H9 (cell line): ENCODE measurements at regions not wholly inside any gene's neighbourhood (a gene's known extent, or its start where the extent isn't known, plus 50 kb on each side); places are given as distances from the start of the nearest gene placed in this dataset.

Source experiments
- DNase-seq: peaks from one replicate; pipeline ENCODE4 v3.0.0-alpha.2; 2017
- H2AFZ ChIP-seq: one replicate; pipeline ENCODE4 v1.6.1; 2013; ENCODE audit warnings: mild to moderate bottlenecking, low read length, control low read depth, moderate library complexity
- H2AK5ac ChIP-seq: 2 replicates; pipeline ENCODE4 v1.6.1; 2013; ENCODE audit warnings: low read length, control low read depth, mixed read lengths; ENCODE audit not compliant: insufficient read length
- H2BK120ac ChIP-seq: one replicate; pipeline ENCODE4 v1.6.1; 2013; ENCODE audit warnings: low read depth, mild to moderate bottlenecking, low read length, control low read depth, inconsistent platforms; ENCODE audit not compliant: poor library complexity, severe bottlenecking
- H2BK12ac ChIP-seq: 2 replicates; pipeline ENCODE4 v1.6.1; 2013; ENCODE audit warnings: low read length, control low read depth, mixed read lengths, low read depth; ENCODE audit not compliant: insufficient read length
- H2BK15ac ChIP-seq: 2 replicates; pipeline ENCODE4 v1.6.1; 2013; ENCODE audit warnings: low read depth, low read length, control low read depth
- H2BK20ac ChIP-seq: one replicate; pipeline ENCODE4 v1.6.1; 2013; ENCODE audit warnings: low read depth, mild to moderate bottlenecking, low read length, control low read depth, inconsistent platforms; ENCODE audit not compliant: poor library complexity, severe bottlenecking
- H2BK5ac ChIP-seq: 2 replicates; pipeline ENCODE4 v1.6.1; 2013; ENCODE audit warnings: low read length, control low read depth, mixed read lengths; ENCODE audit not compliant: insufficient read length
- H3K14ac ChIP-seq: 2 replicates; pipeline ENCODE4 v1.6.1; 2013; ENCODE audit warnings: low read length, control low read depth; ENCODE audit not compliant: insufficient read depth
- H3K18ac ChIP-seq: 2 replicates; pipeline ENCODE4 v1.6.1; 2013; ENCODE audit warnings: low read depth, mild to moderate bottlenecking, mixed read lengths, low read length, control low read depth; ENCODE audit not compliant: insufficient read length
- H3K23ac ChIP-seq: 2 replicates; pipeline ENCODE4 v1.6.1; 2013; ENCODE audit warnings: low read length, control low read depth, mixed read lengths, low read depth; ENCODE audit not compliant: insufficient read length
- H3K23me2 ChIP-seq: 2 replicates; pipeline ENCODE4 v1.6.1; 2013; ENCODE audit warnings: low read depth, mild to moderate bottlenecking, mixed read lengths, low read length, control low read depth; ENCODE audit not compliant: insufficient read length, poor library complexity, severe bottlenecking
- H3K27ac ChIP-seq: 2 replicates; pipeline ENCODE4 v1.5.1; 2013; ENCODE audit warnings: low read length, control low read depth, mixed read lengths, low read depth; ENCODE audit not compliant: insufficient read length
- H3K27me3 ChIP-seq: 2 replicates; pipeline ENCODE4 v1.6.1; 2013; ENCODE audit warnings: low read length, control low read depth, inconsistent platforms; ENCODE audit not compliant: insufficient read depth
- H3K4ac ChIP-seq: 2 replicates; pipeline ENCODE4 v1.6.1; 2013; ENCODE audit warnings: low read depth, mild to moderate bottlenecking, control low read depth, inconsistent platforms, low read length, moderate library complexity
- H3K4me1 ChIP-seq: 2 replicates; pipeline ENCODE4 v1.6.1; 2013; ENCODE audit warnings: low read length, control low read depth, inconsistent platforms; ENCODE audit not compliant: insufficient read depth
- H3K4me2 ChIP-seq: 2 replicates; pipeline ENCODE4 v1.6.1; 2013; ENCODE audit warnings: low read length, control low read depth, mixed read lengths; ENCODE audit not compliant: insufficient read length, insufficient read depth
- H3K56ac ChIP-seq: 2 replicates; pipeline ENCODE4 v1.6.1; 2013; ENCODE audit warnings: low read depth, mild to moderate bottlenecking, mixed read lengths, low read length, control low read depth; ENCODE audit not compliant: insufficient read length
- H3K79me1 ChIP-seq: 2 replicates; pipeline ENCODE4 v1.6.1; 2013; ENCODE audit warnings: low read depth, mild to moderate bottlenecking, moderate library complexity, low read length, control low read depth, inconsistent platforms; ENCODE audit not compliant: insufficient read depth, poor library complexity, severe bottlenecking
- H3K79me2 ChIP-seq: 2 replicates; pipeline ENCODE4 v1.6.1; 2013; ENCODE audit warnings: low read length, control low read depth, inconsistent platforms; ENCODE audit not compliant: insufficient read depth
- H3K9ac ChIP-seq: 2 replicates; pipeline ENCODE4 v1.6.1; 2013; ENCODE audit warnings: low read length, control low read depth, mixed read lengths; ENCODE audit not compliant: insufficient read length; ENCODE audit errors: extremely low read depth
- H3K9me3 ChIP-seq: one replicate; pipeline ENCODE4 v1.6.1; 2013; ENCODE audit warnings: low read depth, low read length, inconsistent platforms; ENCODE audit not compliant: control insufficient read depth
- H3T11ph ChIP-seq: one replicate; pipeline ENCODE4 v1.6.1; 2013; ENCODE audit warnings: mild to moderate bottlenecking, low read length, control low read depth, inconsistent platforms
- H4K20me1 ChIP-seq: one replicate; pipeline ENCODE4 v1.6.1; 2013; ENCODE audit not compliant: control insufficient read depth, insufficient read length, insufficient read depth
- H4K5ac ChIP-seq: 2 replicates; pipeline ENCODE4 v1.6.1; 2013; ENCODE audit warnings: low read depth, mild to moderate bottlenecking, mixed read lengths, low read length, control low read depth; ENCODE audit not compliant: insufficient read length
- H4K8ac ChIP-seq: replicated peaks from 2 replicates; pipeline ENCODE4 v1.6.1; 2013; ENCODE audit warnings: low read length, control low read depth, mixed read lengths, low read depth; ENCODE audit not compliant: insufficient read length
- H4K91ac ChIP-seq: 2 replicates; pipeline ENCODE4 v1.6.1; 2013; ENCODE audit warnings: low read depth, mild to moderate bottlenecking, moderate library complexity, mixed read lengths, low read length, control low read depth; ENCODE audit not compliant: insufficient read length
- H3K27ac Mint-ChIP-seq, 3 experiments: 2 replicates in 2 of 3; 3 replicates in 1 of 3; pipeline ENCODE4 v1.8.0; 2020 to 2021; ENCODE audit warnings: mixed read lengths in 3 of 3, mild to moderate bottlenecking in 1 of 3, moderate library complexity in 1 of 3
- H3K27me3 Mint-ChIP-seq: 2 replicates; pipeline ENCODE4 v1.8.0; 2021; ENCODE audit warnings: low read depth, mild to moderate bottlenecking, moderate library complexity, mixed read lengths
- H3K36me3 Mint-ChIP-seq, 3 experiments: 2 replicates in 2 of 3; 3 replicates in 1 of 3; pipeline ENCODE4 v1.8.0; 2020 to 2021; ENCODE audit warnings: low read depth in 3 of 3, mixed read lengths in 3 of 3; ENCODE audit not compliant: insufficient read depth in 1 of 3
- H3K4me1 Mint-ChIP-seq, 2 experiments: 2 replicates each; pipeline ENCODE4 v1.8.0; 2020; ENCODE audit warnings: mixed read lengths in 2 of 2
- H3K4me3 Mint-ChIP-seq, 2 experiments: 2 replicates in 1 of 2; 3 replicates in 1 of 2; pipeline ENCODE4 v1.8.0; 2020 to 2021; ENCODE audit warnings: mild to moderate bottlenecking in 2 of 2, mixed read lengths in 2 of 2, moderate library complexity in 1 of 2
- H3K9me3 Mint-ChIP-seq, 2 experiments: 2 replicates in 1 of 2; 3 replicates in 1 of 2; pipeline ENCODE4 v1.8.0; 2020; ENCODE audit warnings: mild to moderate bottlenecking in 2 of 2, mixed read lengths in 2 of 2, moderate library complexity in 1 of 2
- CTCF ChIP-seq: fragments of 200-600 bp; sonication (generic); conservative IDR thresholded peaks from 3 replicates; pipeline ENCODE4 v1.8.0; 2021; ENCODE audit warnings: antibody characterized with exemption, mild to moderate bottlenecking
- WGBS: extraction: QIAGEN DNeasy Blood & Tissue Kit; methylation state at CpG from one replicate; pipeline ENCODE4 v1.1.7; 2013; ENCODE audit warnings: missing lambda C conversion rate, low lambda C conversion rate, mixed read lengths; ENCODE audit not compliant: insufficient read length; ENCODE audit errors: extremely low coverage; 5-methylcytosine and 5-hydroxymethylcytosine counted together

DNA sequence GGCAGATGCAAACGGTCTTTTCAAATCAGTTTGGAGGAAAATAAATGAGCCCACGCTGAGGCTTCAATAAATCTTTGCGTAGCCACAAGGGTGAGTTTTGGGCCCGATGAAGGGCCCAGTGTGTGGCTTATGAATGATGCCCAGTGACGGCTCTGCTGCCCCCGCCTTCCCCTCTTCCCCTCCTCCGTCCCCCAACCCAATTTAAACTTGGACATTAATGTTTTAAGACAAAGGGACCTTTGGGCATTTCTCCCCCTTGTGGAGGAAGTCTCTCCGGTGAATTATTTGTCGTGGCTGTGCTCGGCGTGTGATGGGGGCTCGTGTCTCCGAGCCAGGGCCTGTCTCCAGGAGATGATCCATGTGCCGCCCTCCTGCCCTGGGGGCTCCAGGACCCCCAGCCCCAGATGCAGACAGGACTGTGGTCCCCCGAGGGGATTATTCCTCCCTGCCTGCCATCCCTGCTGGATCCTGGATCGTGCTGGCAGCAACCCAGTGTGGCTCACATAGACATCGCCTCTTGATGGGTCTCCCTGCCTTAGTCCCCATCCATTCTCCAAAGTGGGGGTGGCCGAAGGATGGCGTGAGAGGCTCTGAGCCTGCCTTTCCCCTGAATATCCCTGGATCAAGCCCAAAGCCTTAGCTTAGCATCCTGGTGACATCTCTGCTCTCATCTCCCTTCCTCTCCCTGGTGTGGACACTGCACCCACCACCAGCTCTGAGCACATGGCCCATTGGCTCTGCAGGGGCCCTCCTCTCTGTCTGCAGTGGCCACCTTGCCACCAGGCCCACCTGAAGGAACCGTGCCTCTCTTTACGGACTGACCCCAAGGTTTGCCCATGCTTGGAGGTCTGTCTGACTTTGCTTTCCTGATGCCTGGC lies 56.4 kb downstream of the SMIM38 start:
- Histone ChIP-seq H3K27ac (no peak overlapping the region), H3K79me1 (no peaks in the 10 kb centered on the region), H3K23ac (no peak overlapping the region), H2AK5ac (no peak overlapping the region), H3K4me1 (no peaks in the 10 kb centered on the region), H2BK20ac (no peak overlapping the region), H2BK12ac (no peak overlapping the region), H3K9ac (no peak overlapping the region), H3K23me2 (no peaks in the 10 kb centered on the region), H2BK120ac (no peak overlapping the region), H3T11ph (no peak overlapping the region), H2BK5ac (no peak overlapping the region), H3K9me3 (no peaks in the 10 kb centered on the region), H3K14ac (no peak overlapping the region; the same call in 1 of the 2 replicates), H4K20me1 (no peaks in the 10 kb centered on the region), H3K18ac (no peak overlapping the region), H3K79me2 (no peaks in the 10 kb centered on the region), H3K27me3 (no peaks in the 10 kb centered on the region), H3K56ac (no peak overlapping the region), H4K91ac (no peak overlapping the region), H3K4me2 (no peak overlapping the region), H4K5ac (no peak overlapping the region), H2BK15ac (no peak overlapping the region), H4K8ac (no peak overlapping the region), H3K4ac (no peak overlapping the region), H2AFZ (no peak overlapping the region)
- Mint-ChIP-seq H3K4me3 (no peak overlapping the region), H3K27me3 (peaks cover 13% of the 10 kb centered on the region), H3K36me3 (no peaks in the 10 kb centered on the region; a peak in 1 of 7 replicates), H3K4me1 (peaks cover 0 to 6% of the 10 kb centered on the region in 2 experiments; a peak in 2 of 4 replicates), H3K9me3 (peaks cover 0 to 3% of the 10 kb centered on the region in 2 experiments; a peak in 3 of 5 replicates), H3K27ac (peak overlapping the region in 1 of 3 experiments; percentile 65; a peak in 1 of 7 replicates)
- WGBS = no CpG with 5 or more reads among the region's 21 CpGs
- peak; percentile 17 for DNase-seq
- peak; percentile 53 for TF ChIP-seq CTCF
